Activated naive CD4-positive, alpha-beta T cell treated with anti-CD3 and anti-CD28 coated beads, Interleukin-2, amount 50 U/mL, for 72 hours (primary cell): ENCODE measurements at regions not wholly inside any gene's neighbourhood (a gene's known extent, or its start where the extent isn't known, plus 50 kb on each side); places are given as distances from the start of the nearest gene placed in this dataset.

Source experiments
- ATAC-seq, 2 donors: fragments of 150-1000 bp; cut with Tn5 transposase; 2 replicates each; pipeline ENCODE4 v1.10.0; 2021; ENCODE audit warnings: mild to moderate bottlenecking in 2 of 2, moderate library complexity in 2 of 2
- DNase-seq, 2 donors: peaks; one replicate each; pipeline ENCODE4 v3.0.0; 2021 to 2022; ENCODE audit warnings: low spot score in 2 of 2
- H3K27ac Mint-ChIP-seq, 2 donors: one replicate each; pipeline ENCODE4 v1.8.0; 2022; ENCODE audit warnings: mild to moderate bottlenecking in 2 of 2, mixed read lengths in 2 of 2
- H3K36me3 Mint-ChIP-seq, 2 donors: one replicate each; pipeline ENCODE4 v1.8.0; 2022; ENCODE audit warnings: mixed read lengths in 2 of 2
- H3K9me3 Mint-ChIP-seq, 2 donors: one replicate each; pipeline ENCODE4 v1.8.0; 2022; ENCODE audit warnings: mixed read lengths in 2 of 2

DNA sequence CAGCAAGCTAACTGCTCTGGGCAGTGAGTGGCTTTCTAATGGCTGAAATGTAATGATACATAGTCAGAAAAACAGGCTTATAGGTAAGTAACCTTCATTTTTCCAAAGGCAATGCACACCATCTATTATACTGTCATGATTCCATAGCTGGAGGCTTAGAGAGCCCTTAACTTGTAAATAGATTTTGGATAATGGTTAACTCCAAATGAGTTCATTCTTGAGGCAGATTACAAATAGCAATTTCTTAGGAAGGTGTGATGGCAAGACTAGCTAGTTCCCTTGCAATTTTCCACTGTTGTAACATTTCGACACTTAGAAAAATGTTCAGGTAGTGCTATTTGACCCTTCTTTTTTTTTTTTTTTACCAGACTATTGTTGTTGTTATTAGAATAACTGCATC, 789.8 kb upstream of the PCDH9 start:
- Mint-ChIP-seq H3K36me3 (no peaks in the 10 kb centered on the region), H3K9me3 (peaks cover 8 to 10% of the 10 kb centered on the region in 2 donors), H3K27ac (no peak overlapping the region)
- ATAC-seq, result no peak
- DNase-seq, result no peak

DNA sequence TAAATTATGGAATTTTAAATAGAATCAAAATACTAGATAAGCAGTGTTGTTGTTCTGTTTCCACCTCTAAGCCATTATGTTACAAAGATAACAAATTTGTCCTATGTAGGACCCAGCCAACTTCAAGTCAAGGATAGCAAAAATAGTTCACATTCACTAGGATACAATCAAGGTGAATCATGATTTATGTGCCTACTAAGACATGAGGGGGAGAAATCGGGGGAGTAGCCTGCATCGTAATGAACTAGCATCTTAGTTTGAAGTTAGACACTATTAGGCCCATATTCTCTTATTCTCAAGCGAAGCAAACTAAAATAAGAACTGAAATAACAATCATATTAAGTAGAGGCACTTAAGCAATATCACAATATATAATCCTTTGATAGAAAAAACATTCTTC, 779.4 kb upstream of the PCDH9 start:
- no peak for ATAC-seq
- Mint-ChIP-seq H3K27ac (no peak overlapping the region), H3K36me3 (no peaks in the 10 kb centered on the region), H3K9me3 (peaks cover 8 to 20% of the 10 kb centered on the region in 2 donors)
- DNase-seq, result no peak

DNA sequence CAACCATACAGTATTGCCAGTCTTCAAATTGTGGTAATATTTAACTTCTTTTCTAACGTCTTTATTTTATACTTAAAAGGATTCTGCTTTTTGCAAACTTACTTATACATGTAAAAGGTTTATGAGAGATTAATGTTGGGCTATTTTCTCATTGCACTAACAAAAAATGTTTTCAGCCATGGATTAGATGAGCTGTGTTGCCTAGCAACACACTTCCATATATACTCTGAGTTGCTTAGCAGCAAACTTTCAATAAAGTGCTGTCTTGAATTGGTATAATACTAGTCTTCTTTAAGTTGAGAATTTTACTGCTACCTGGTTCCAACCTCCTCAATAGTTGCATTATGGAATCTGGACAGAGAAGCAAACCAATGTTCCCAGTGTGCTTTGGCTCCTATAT, 777.4 kb upstream of the PCDH9 start:
- Mint-ChIP-seq H3K9me3 (peaks cover 9 to 30% of the 10 kb centered on the region in 2 donors), H3K36me3 (no peaks in the 10 kb centered on the region), H3K27ac (no peak overlapping the region)
- no peak for ATAC-seq
- no peak for DNase-seq

DNA sequence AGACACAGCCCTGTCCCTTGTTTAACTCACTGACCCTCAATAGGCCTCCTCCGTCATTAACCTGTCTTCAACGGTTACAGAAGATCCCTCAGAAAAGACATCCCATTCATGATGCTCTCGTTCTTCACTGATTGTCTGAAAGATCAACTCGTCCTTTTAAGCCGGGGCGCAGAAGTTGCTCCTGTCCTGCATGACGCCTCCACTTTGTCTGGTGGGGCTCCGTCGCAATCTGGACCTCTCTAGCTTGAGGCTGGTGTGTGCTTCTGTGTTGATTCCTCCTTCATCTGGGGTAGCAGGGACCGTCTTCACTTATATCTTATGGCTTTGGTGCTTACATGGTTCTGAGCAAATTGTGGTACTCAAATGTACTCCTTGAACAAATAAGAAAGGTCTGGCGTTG, 766.0 kb upstream of the PCDH9 start:
- ATAC-seq (no peak), DNase-seq (no peak)
- Mint-ChIP-seq H3K9me3 (peaks cover 10 to 12% of the 10 kb centered on the region in 2 donors), H3K27ac (no peak overlapping the region), H3K36me3 (peaks cover 0 to 6% of the 10 kb centered on the region in 2 donors)

- no peaks in the 10 kb centered on the region for H3K36me3 Mint-ChIP-seq
- no peak overlapping the region for H3K27ac Mint-ChIP-seq
- DNase-seq (no peak), ATAC-seq (no peak)
- H3K9me3 Mint-ChIP-seq, result peaks cover 18% of the 10 kb centered on the region in 2 donors
Measured at GRCh38 chr13:67990868-67991267, 760.7 kb upstream of the PCDH9 start.

DNA sequence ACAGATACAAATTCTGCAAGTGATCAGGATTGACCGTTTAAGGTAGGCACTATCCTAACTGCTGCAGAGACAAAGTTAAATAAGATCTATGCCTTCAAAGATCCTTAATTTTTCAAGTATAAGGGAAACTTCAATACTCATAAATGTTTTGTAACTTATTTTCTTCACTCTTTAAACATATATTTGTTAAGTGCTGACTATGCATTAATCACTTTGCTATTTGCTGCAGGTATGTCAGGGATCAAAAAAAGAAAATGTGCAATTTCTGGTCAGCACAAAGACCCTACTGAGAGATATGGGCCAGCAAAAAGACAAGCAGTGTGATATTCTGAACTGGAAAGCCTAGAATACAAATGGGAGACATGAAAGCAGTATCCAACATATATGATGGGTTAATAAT, 756.1 kb upstream of the PCDH9 start:
- H3K36me3 Mint-ChIP-seq, result no peaks in the 10 kb centered on the region
- peaks cover 18% of the 10 kb centered on the region in 2 donors for H3K9me3 Mint-ChIP-seq
- H3K27ac Mint-ChIP-seq, result no peak overlapping the region
- DNase-seq (no peak), ATAC-seq (no peak)

DNA sequence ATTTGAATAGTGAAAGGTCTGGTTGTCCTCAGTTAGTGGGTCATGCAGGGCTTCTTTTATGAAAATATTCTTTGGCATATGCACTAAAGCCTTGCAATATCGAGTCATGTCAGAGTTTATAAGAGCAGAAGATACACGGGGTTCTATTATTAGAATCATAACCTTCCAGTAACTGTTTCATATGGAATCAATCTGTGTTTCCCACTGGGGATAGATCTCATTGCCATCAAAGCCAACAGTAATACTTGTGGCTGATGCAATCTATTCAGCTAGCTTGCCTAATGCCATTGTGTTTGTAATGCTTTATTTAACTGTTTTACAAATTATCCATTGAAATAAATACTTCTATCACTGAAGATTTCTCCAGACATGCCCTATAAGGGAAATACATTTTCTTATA, 746.9 kb upstream of the PCDH9 start:
- Mint-ChIP-seq H3K27ac (no peak overlapping the region), H3K9me3 (peaks cover 12 to 13% of the 10 kb centered on the region in 2 donors), H3K36me3 (no peaks in the 10 kb centered on the region)
- ATAC-seq, result no peak
- DNase-seq, result no peak

DNA sequence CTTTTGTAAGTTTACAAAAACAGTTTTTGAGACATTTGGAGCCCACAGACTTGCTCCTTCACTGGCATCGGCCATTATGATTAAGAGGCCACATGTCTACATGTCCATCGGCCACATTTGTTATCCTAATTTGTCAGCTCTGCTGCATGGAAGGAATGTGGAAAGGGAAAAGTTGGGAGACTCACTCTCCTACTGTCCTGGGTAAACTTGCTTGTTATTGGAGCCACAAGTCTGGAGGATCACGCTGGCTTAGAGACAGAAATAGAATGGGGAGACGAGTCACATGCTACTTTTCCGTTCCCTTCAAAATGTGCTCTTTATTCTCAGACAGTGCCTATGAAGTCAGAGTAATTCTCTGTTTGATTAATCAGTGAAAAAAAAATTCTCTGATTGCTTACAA, 741.2 kb upstream of the PCDH9 start:
- H3K27ac Mint-ChIP-seq, result no peak overlapping the region
- DNase-seq (no peak), ATAC-seq (no peak)
- H3K9me3 Mint-ChIP-seq, result peaks cover 8 to 11% of the 10 kb centered on the region in 2 donors
- H3K36me3 Mint-ChIP-seq, result no peaks in the 10 kb centered on the region

DNA sequence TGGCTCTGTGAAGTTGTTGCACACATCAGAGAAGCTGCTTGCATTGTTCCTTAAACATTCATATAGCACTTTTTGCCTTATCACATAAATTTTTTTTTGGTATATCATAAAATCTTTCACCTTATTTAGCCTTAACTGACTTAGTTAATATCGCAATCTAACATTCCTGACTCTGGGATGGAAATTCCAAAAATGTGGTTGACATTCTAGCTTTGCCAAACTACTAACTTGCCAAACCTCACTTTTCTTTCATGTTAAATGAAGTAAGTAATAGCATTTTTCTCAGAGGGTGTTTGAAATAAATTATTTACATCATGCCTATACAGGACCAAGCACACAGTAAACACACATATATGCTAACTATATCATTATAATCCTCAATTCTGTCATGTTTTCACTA, 736.9 kb upstream of the PCDH9 start:
- Mint-ChIP-seq H3K9me3 (peaks cover 7 to 10% of the 10 kb centered on the region in 2 donors), H3K36me3 (no peaks in the 10 kb centered on the region), H3K27ac (no peak overlapping the region)
- no peak for DNase-seq
- no peak for ATAC-seq

- H3K36me3 Mint-ChIP-seq, result no peaks in the 10 kb centered on the region
- ATAC-seq (no peak), DNase-seq (no peak)
- H3K27ac Mint-ChIP-seq, result no peak overlapping the region
- peaks cover 8 to 11% of the 10 kb centered on the region in 2 donors for H3K9me3 Mint-ChIP-seq
Measured at GRCh38 chr13:67966065-67966464, 735.9 kb upstream of the PCDH9 start.

DNA sequence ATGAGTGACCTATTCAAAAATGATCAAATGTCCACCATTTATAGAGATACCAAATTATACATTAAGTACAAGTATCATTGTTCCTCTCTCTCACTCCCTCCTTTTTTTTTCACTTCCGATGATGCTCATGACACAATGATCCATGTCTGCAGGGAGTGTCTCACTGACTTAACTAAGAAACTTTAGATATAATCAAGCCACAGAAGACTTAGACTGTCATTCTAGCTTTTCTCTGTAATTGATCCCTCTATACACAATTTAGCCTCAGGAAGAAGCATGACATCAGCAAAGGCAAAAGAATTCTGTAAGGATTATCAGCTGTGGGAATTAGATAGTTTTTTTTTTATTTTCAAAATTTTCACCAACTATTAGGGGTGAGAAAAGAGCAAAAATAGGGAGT, 734.9 kb upstream of the PCDH9 start:
- Mint-ChIP-seq H3K9me3 (peaks cover 7 to 8% of the 10 kb centered on the region in 2 donors), H3K27ac (no peak overlapping the region), H3K36me3 (no peaks in the 10 kb centered on the region)
- ATAC-seq (no peak), DNase-seq (no peak)

- ATAC-seq (no peak), DNase-seq (no peak)
- Mint-ChIP-seq H3K36me3 (no peaks in the 10 kb centered on the region), H3K27ac (no peak overlapping the region), H3K9me3 (peaks cover 7 to 8% of the 10 kb centered on the region in 2 donors)
Measured at GRCh38 chr13:67964091-67964490, 734.0 kb upstream of the PCDH9 start.

DNA sequence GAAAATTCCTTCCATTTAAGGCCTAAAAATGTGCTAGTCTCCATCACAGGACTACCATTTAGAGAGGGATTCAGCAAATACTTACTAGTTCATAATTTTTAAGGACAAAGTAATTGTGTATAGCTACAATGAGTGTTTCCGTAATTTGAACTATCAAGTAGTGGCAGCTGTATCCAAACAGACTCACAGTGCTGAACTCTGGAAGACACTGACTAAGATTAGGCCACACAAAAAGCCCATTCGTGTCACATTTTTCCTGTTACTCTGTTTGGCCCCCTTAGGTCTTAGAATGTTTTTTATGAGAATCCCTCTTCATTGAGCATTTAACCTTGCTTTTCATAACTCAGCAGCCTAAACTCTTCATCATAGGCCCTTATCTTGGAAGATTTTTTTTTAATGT, 731.2 kb upstream of the PCDH9 start:
- Mint-ChIP-seq H3K27ac (no peak overlapping the region), H3K36me3 (no peaks in the 10 kb centered on the region), H3K9me3 (peaks cover 5 to 11% of the 10 kb centered on the region in 2 donors)
- DNase-seq (no peak), ATAC-seq (no peak)

DNA sequence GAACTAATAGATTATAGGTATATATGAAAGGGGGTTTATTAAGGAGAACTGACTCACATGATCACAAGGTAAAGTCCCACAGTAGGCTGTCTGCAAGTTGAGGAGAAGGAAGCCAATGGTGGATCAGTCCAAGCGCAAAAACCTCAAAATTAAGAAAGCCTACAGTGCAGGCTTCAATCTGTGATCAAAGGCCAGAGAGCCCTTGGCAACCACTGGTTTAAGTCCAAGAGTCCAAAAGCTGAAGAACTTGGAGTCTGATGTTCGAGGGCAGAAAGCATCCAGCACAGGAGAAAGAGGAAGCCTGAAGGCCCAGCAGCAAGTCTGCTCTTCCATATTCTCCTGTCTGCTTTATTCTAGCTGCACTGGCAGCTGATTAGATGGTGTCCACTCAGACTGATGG, 721.3 kb upstream of the PCDH9 start:
- ATAC-seq, result no peak
- Mint-ChIP-seq H3K27ac (no peak overlapping the region), H3K9me3 (peaks cover 5 to 20% of the 10 kb centered on the region in 2 donors), H3K36me3 (no peaks in the 10 kb centered on the region)
- DNase-seq, result no peak

GRCh38 chr13:67950603-67951002, 720.5 kb upstream of the PCDH9 start:
- ATAC-seq, result no peak
- Mint-ChIP-seq H3K27ac (no peak overlapping the region), H3K9me3 (peaks cover 5 to 13% of the 10 kb centered on the region in 2 donors)

GRCh38 chr13:67946131-67946530, 716.0 kb upstream of the PCDH9 start:
- DNase-seq, result no peak
- Mint-ChIP-seq H3K27ac (no peak overlapping the region), H3K9me3 (peaks cover 4 to 10% of the 10 kb centered on the region in 2 donors), H3K36me3 (no peaks in the 10 kb centered on the region)
- no peak for ATAC-seq

More at GRCh38 chr13:67950603-67951002, 720.5 kb upstream of the PCDH9 start:
- no peak for DNase-seq
- no peaks in the 10 kb centered on the region for H3K36me3 Mint-ChIP-seq

- ATAC-seq, result no peak
- no peaks in the 10 kb centered on the region for H3K36me3 Mint-ChIP-seq
- peaks cover 4 to 15% of the 10 kb centered on the region in 2 donors for H3K9me3 Mint-ChIP-seq
Measured at GRCh38 chr13:67943116-67943515, 713.0 kb upstream of the PCDH9 start.

GRCh38 chr13:67935626-67936025, 705.5 kb upstream of the PCDH9 start:
- DNase-seq (no peak), ATAC-seq (no peak)
- Mint-ChIP-seq H3K27ac (no peak overlapping the region), H3K36me3 (no peaks in the 10 kb centered on the region), H3K9me3 (peaks cover 3 to 20% of the 10 kb centered on the region in 2 donors)

More at GRCh38 chr13:67943116-67943515, 713.0 kb upstream of the PCDH9 start:
- DNase-seq, result no peak
- H3K27ac Mint-ChIP-seq, result no peak overlapping the region
